Central memory CD8-positive, alpha-beta T cell (primary cell): ENCODE measurements at regions not wholly inside any gene's neighbourhood (a gene's known extent, or its start where the extent isn't known, plus 50 kb on each side); places are given as distances from the start of the nearest gene placed in this dataset.
A peak's percentile ranks its signal among the peaks of the same experiment; 100 is the strongest.

Source experiments
- ATAC-seq: fragments of 150-1000 bp; cut with Tn5 transposase; replicated peaks from 2 replicates; pipeline ENCODE4 v1.10.0; 2022; ENCODE audit warnings: mild to moderate bottlenecking, moderate FRiP score, moderate number of reproducible peaks; ENCODE audit not compliant: poor library complexity, severe bottlenecking; ENCODE audit errors: extremely low read depth
- DNase-seq, 2 donors: peaks; one replicate each; pipeline ENCODE4 v3.0.0; 2021; ENCODE audit warnings: low spot score in 2 of 2
- H3K27ac Mint-ChIP-seq: one replicate; pipeline ENCODE4 v1.8.0; 2022; ENCODE audit warnings: low read depth, mild to moderate bottlenecking, moderate library complexity, mixed read lengths
- H3K27me3 Mint-ChIP-seq: one replicate; pipeline ENCODE4 v1.8.0; 2022; ENCODE audit warnings: mixed read lengths
- H3K36me3 Mint-ChIP-seq: one replicate; pipeline ENCODE4 v1.8.0; 2022; ENCODE audit warnings: mild to moderate bottlenecking, moderate library complexity, mixed read lengths; ENCODE audit not compliant: insufficient read depth
- H3K4me1 Mint-ChIP-seq: one replicate; pipeline ENCODE4 v1.8.0; 2022; ENCODE audit warnings: mixed read lengths
- H3K4me3 Mint-ChIP-seq: one replicate; pipeline ENCODE4 v1.8.0; 2022; ENCODE audit warnings: mild to moderate bottlenecking, moderate library complexity, mixed read lengths
- H3K9me3 Mint-ChIP-seq: one replicate; pipeline ENCODE4 v1.8.0; 2022; ENCODE audit warnings: mixed read lengths

DNA sequence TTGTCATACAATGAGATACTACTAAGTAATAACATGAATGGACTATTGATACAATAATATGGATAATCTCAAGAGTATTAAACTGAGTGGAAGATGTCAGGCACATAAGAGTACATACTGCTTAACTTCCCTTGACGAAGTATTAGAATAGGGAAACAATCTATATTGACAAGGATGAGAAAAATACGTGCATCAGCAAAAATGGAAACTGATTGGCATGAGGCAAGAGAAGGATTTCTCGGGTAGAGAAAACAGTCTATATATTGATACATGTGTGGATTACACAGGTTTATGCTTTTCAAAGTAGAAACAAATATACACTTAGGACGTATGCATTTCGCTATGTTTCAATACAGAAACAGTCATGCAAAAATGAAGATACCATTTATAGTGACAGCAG lies 57.4 kb downstream of the PRR20E start:
- H3K27me3 Mint-ChIP-seq = no peaks in the 10 kb centered on the region
- H3K27ac Mint-ChIP-seq = no peak overlapping the region
- ATAC-seq (no peak), DNase-seq (no peak)
- H3K4me3 Mint-ChIP-seq = no peak overlapping the region
- no peaks in the 10 kb centered on the region for H3K4me1 Mint-ChIP-seq
- no peaks in the 10 kb centered on the region for H3K36me3 Mint-ChIP-seq
- H3K9me3 Mint-ChIP-seq = peaks cover 5% of the 10 kb centered on the region

DNA sequence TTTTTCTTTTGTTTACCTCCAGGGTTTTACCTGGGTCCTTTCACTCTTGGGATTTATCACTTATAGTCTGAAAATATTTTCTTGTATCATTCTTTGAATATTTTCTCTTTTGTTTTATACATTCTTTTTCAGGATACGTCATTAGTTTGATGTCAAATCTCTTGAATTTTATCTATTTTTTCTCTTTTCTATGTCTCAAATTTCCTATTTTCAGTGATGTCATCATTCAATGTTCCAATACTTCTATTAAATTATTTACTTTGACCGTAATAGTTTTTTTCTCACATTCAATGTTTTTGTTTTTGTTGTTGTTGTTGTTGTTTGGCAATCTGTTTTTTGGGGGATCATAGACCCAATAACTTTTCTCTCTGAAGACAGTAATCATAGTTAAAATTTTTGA lies 83.5 kb downstream of the PRR20E start:
- Mint-ChIP-seq H3K27ac (no peak overlapping the region), H3K36me3 (no peaks in the 10 kb centered on the region), H3K4me1 (no peaks in the 10 kb centered on the region), H3K4me3 (no peak overlapping the region), H3K27me3 (no peaks in the 10 kb centered on the region), H3K9me3 (peaks cover 19% of the 10 kb centered on the region)
- DNase-seq = no peak
- ATAC-seq = no peak

DNA sequence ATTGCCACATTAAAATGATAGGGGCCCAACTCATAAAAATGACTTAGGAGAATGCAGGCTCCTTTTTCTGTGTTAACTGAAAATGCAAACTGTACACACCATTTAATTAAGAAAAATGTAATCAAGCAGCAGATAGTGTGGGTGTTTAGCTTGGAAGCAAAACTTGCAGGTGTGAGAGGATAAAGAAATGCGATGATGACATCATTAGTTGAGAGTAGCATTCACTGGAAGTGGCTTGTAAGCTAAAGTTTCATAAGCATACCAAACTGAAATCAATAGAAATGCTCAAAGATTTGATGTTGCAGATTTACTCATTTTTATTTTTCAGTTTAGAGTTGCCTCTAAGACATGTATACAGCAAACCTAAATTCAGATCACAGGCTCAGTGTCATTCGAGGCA lies 86.6 kb downstream of the PRR20E start:
- H3K4me3 Mint-ChIP-seq = no peak overlapping the region
- peaks cover 18% of the 10 kb centered on the region for H3K9me3 Mint-ChIP-seq
- ATAC-seq = no peak

DNA sequence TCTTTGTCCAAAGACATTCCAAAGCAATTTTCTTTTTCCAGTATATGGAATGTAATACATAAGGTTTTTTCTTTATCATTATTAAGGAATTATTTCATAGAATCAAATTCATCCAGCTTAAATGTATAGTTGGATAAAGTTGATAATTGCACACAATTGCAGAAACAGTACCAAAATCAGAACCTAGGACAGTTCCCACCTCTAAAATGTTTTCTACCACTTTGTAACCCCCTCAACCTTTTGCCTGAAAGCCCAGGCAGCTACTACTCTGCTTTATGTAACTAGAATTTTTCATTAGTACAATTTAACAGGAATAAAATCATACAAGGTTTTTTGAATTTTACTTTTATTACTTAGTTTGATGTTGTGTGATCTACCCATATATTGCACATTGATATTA lies 98.0 kb downstream of the PRR20E start:
- H3K36me3 Mint-ChIP-seq = no peaks in the 10 kb centered on the region
- no peaks in the 10 kb centered on the region for H3K9me3 Mint-ChIP-seq
- no peak for ATAC-seq
- H3K27ac Mint-ChIP-seq = no peak overlapping the region
- no peaks in the 10 kb centered on the region for H3K27me3 Mint-ChIP-seq
- no peaks in the 10 kb centered on the region for H3K4me1 Mint-ChIP-seq
- no peak overlapping the region for H3K4me3 Mint-ChIP-seq
- no peak for DNase-seq

More for the DNA sequence above, 86.6 kb downstream of the PRR20E start:
- Mint-ChIP-seq H3K27ac (no peak overlapping the region), H3K4me1 (no peaks in the 10 kb centered on the region), H3K27me3 (no peaks in the 10 kb centered on the region), H3K36me3 (no peaks in the 10 kb centered on the region)
- DNase-seq = no peak

DNA sequence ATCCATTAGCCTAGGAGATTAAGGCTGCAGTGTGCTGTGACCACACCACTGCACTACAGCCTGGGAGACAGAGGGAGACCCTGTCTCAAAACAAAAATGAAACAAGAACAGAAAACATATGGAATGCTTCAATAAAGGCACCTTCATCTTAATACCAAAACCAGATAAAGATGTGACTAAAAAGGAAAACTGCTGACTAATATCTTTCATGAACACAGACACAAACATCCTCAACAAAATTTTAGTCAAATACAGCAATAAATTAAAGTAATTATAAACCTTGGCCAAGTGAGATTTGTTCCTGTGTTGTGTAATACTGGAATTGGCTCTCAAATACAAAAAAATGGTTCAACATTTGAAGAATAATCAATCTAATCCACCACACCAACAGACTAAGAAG lies 103.5 kb downstream of the PRR20E start:
- DNase-seq (no peak), ATAC-seq (no peak)
- H3K36me3 Mint-ChIP-seq = no peaks in the 10 kb centered on the region
- no peak overlapping the region for H3K4me3 Mint-ChIP-seq
- no peaks in the 10 kb centered on the region for H3K27me3 Mint-ChIP-seq
- peaks cover 14% of the 10 kb centered on the region for H3K9me3 Mint-ChIP-seq
- no peaks in the 10 kb centered on the region for H3K4me1 Mint-ChIP-seq
- no peak overlapping the region for H3K27ac Mint-ChIP-seq

DNA sequence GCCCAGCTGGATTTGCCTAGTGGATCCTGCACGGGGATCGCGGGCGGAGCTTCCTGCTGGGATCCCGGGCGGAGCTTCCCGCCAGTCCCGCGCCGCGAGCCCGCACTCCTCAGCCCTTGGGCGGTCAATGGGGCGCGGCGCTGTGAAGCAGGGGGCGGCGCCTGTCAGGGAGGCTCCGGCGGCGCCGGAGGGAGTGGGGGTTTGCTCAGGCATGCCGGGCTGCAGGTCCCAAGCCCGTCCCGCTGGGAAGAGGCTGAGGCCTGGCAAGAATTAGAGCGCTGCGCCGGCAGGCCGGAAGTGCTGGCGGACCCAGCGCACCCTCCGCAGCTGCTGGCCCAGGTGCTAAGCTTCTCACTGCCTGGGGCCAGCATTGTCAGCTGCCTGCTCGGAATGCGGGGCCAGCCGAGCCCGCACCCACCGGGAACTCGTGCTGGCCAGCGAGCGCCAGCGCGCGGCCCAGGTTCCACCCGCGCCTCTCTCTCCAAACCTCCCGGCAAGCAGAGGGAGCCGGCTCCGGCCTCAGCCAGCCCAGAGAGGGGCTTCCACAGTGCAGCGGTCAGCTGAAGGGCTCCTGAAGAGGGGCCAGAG lies 119.6 kb downstream of the PRR20E start:
- Mint-ChIP-seq H3K4me3 (no peak overlapping the region), H3K27me3 (no peaks in the 10 kb centered on the region), H3K27ac (no peak overlapping the region), H3K36me3 (no peaks in the 10 kb centered on the region), H3K9me3 (peaks cover 10% of the 10 kb centered on the region), H3K4me1 (no peaks in the 10 kb centered on the region)
- DNase-seq (no peak), ATAC-seq (no peak)

DNA sequence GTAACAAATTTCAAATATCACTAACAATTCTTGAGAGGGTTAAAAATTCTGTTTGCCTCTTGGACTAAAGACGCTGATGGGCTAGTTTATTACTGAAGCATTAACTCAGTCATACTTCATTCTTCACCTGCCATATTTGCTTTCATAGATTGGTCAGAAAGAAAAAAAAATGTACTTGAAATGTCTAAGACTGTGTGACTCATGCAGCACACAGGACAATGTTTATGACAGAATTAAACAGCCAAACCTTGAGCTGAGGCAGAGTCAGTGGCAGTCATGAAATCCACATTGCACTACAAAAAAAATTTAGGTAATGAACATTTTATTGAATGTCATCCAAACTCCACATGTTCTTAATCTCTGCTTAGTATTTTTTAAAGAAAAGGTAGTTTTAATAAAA lies 135.6 kb downstream of the PRR20E start:
- DNase-seq (no peak), ATAC-seq (no peak)
- Mint-ChIP-seq H3K36me3 (no peaks in the 10 kb centered on the region), H3K9me3 (peaks cover 7% of the 10 kb centered on the region), H3K4me1 (no peaks in the 10 kb centered on the region), H3K27ac (no peak overlapping the region), H3K27me3 (no peaks in the 10 kb centered on the region), H3K4me3 (no peak overlapping the region)

DNA sequence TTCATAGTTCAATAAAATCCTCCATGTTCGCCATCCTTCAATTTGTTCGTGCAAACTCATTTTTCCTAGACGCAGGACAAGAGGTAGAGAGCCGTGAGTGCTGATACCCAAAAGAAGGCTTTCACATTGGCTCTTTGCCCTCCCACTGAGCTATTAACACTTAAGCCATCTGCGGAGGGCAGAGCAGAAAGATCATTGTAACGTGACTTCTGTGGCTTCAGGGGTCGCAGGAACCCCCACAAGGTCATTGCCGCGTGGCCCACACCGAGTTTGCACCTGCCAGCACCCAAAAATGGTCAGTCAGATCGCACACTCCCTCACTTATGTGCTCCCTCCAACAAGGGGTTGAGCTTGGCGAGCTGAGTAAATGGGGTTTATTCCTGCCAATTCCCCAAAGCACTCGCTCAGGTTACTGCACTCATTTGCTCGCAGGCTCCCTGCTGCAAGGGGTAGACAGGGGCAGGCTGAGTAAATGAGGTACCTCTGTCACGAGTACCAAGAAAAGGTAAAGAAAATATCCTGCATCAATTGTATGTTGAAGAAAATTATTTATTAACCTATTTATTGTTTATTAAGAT lies 144.1 kb downstream of the PRR20E start:
- H3K9me3 Mint-ChIP-seq = peaks cover 5% of the 10 kb centered on the region
- no peak for ATAC-seq
- no peaks in the 10 kb centered on the region for H3K36me3 Mint-ChIP-seq
- H3K27me3 Mint-ChIP-seq = no peaks in the 10 kb centered on the region
- no peak for DNase-seq
- H3K4me1 Mint-ChIP-seq = no peaks in the 10 kb centered on the region
- H3K4me3 Mint-ChIP-seq = no peak overlapping the region
- no peak overlapping the region for H3K27ac Mint-ChIP-seq

DNA sequence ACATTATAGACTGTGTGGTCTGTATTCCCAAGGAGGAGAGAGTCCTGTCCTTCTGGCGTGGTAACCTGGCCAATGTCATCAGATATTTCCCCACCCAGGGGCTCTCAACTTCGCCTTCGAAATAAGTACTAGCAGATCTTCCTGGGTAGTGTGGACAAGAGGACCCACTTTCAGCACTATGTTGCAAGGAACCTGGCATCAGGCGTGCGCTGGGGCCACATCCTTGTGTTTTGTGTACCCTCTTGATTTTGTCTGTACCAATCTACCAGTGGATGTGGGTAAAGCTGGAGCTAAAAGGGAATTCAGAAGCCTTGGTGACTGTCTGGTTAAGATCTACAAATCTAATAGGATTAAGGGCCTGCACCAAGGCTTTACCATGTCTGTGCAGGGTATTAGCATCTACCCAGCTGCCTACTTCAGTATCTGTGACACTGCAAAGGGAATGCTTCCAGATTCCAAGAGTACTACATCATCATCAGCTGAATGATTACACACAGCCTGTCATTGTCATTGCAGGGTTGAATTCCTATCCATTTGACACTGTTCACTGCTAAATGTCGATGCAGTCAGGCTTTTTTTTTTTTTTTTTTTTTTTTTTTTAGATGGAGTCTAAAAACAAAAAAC lies 148.0 kb downstream of the PRR20E start:
- no peak overlapping the region for H3K27ac Mint-ChIP-seq
- H3K27me3 Mint-ChIP-seq = no peaks in the 10 kb centered on the region
- ATAC-seq = peak; percentile 6
- no peak for DNase-seq
- H3K36me3 Mint-ChIP-seq = no peaks in the 10 kb centered on the region
- no peak overlapping the region for H3K4me3 Mint-ChIP-seq
- peaks cover 15% of the 10 kb centered on the region for H3K9me3 Mint-ChIP-seq
- H3K4me1 Mint-ChIP-seq = no peaks in the 10 kb centered on the region

DNA sequence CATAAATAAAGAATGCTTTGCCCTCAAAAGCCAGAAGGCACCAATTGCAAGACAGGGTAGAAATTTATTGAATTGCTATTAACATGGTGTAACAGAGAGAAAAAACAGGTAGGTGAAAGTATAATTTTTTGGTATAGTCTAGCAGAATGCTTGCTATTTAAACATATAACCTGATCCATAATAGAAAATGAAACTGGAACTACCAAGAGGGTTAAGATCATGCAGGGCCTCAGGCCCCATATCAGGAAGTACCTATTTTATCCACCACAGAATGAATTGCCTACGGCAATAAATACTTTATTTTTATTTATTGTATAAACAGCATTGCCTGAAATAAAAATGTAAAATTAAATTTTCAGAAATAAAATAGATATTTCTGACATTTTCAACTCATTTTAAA lies 159.5 kb downstream of the PRR20E start:
- ATAC-seq (no peak), DNase-seq (no peak)
- Mint-ChIP-seq H3K4me3 (no peak overlapping the region), H3K4me1 (no peaks in the 10 kb centered on the region), H3K27me3 (no peaks in the 10 kb centered on the region), H3K9me3 (peaks cover 10% of the 10 kb centered on the region), H3K36me3 (no peaks in the 10 kb centered on the region), H3K27ac (no peak overlapping the region)

DNA sequence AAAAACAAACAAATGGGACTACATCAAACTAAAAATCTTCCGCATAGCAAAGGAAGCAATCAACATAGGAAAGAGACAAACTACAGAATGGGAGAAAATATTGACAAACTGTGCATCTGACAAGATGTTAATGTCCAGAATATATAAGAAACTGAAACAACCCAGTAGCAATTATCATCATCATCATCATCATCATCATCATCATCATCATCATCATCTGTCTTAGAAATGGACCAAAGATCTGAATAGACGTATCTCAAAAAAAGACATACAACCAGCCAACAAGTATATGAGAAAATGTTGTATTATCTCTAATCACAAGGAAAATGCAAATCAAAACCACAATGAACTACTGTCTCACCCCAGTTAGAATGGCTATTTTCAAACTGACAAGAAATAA lies 173.9 kb downstream of the PRR20E start:
- Mint-ChIP-seq H3K4me3 (no peak overlapping the region), H3K36me3 (no peaks in the 10 kb centered on the region), H3K9me3 (peaks cover 10% of the 10 kb centered on the region), H3K27ac (no peak overlapping the region), H3K4me1 (no peaks in the 10 kb centered on the region), H3K27me3 (no peaks in the 10 kb centered on the region)
- DNase-seq (no peak), ATAC-seq (no peak)

DNA sequence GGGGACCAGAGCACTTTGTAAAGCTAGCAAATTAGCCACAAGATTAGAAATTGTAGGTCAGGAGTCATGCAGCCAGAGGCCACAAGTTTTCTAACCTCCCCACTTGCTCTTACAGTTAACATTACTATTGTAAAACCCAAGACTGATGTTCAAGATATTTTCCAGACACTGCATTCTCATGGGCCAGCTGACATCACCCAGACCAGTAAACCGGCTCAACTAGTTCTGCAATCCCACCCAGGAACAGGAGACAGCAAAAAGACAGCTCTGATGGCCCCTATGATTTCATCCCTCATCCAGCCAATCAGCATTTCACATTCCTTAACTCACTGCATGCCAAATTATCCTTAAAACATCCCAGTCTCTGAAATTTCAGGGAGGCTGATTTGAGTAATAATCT lies 178.5 kb downstream of the PRR20E start:
- no peak overlapping the region for H3K4me3 Mint-ChIP-seq
- H3K27ac Mint-ChIP-seq = no peak overlapping the region
- H3K36me3 Mint-ChIP-seq = no peaks in the 10 kb centered on the region
- peaks cover 15% of the 10 kb centered on the region for H3K9me3 Mint-ChIP-seq
- DNase-seq (no peak), ATAC-seq (no peak)
- H3K27me3 Mint-ChIP-seq = no peaks in the 10 kb centered on the region
- H3K4me1 Mint-ChIP-seq = no peaks in the 10 kb centered on the region

DNA sequence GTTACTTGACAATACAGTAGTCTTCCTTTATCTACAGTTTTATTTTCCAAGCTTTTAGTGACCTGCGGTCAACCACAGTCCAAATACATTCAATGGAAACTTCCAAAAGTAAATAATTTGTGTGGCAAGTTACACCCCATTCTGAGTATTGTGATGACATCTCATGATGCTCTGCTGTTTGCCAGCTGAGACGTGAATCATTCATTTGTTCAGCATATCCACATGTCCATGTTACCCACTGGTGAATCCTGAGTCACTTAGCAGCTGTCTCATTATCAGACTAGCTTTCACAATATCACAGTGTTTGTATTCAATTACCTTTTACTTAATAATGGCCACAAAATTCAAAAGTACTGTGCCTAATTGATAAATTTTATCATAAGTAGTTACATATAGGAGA lies 179.8 kb downstream of the PRR20E start:
- Mint-ChIP-seq H3K27me3 (no peaks in the 10 kb centered on the region), H3K4me1 (no peaks in the 10 kb centered on the region), H3K4me3 (no peak overlapping the region), H3K9me3 (peaks cover 18% of the 10 kb centered on the region), H3K27ac (no peak overlapping the region), H3K36me3 (no peaks in the 10 kb centered on the region)
- no peak for ATAC-seq
- no peak for DNase-seq
